Nephron (organoid): ENCODE measurements at regions not wholly inside any gene's neighbourhood (a gene's known extent, or its start where the extent isn't known, plus 50 kb on each side); places are given as distances from the start of the nearest gene placed in this dataset.

ENCODE experiments used
- H3K27ac Mint-ChIP-seq, 3 experiments: 2 replicates each; pipeline ENCODE4 v1.8.0; 2020; ENCODE audit warnings: mixed read lengths in 3 of 3, mild to moderate bottlenecking in 2 of 3, moderate library complexity in 1 of 3
- H3K27me3 Mint-ChIP-seq: 2 replicates; pipeline ENCODE4 v1.8.0; 2021; ENCODE audit warnings: low read depth, mild to moderate bottlenecking, moderate library complexity, mixed read lengths
- H3K36me3 Mint-ChIP-seq: 2 replicates; pipeline ENCODE4 v1.8.0; 2020; ENCODE audit warnings: low read depth, mixed read lengths
- H3K4me1 Mint-ChIP-seq: 2 replicates; pipeline ENCODE4 v1.8.0; 2020; ENCODE audit warnings: mixed read lengths
- H3K4me3 Mint-ChIP-seq, 3 experiments: 2 replicates each; pipeline ENCODE4 v1.8.0; 2020; ENCODE audit warnings: mild to moderate bottlenecking in 3 of 3, mixed read lengths in 3 of 3, moderate library complexity in 2 of 3
- H3K9me3 Mint-ChIP-seq: 2 replicates; pipeline ENCODE4 v1.8.0; 2020; ENCODE audit warnings: mixed read lengths
- TF ChIP-seq, protein P1 (sequence below), 3 experiments: fragments of 200-600 bp; sonication (generic); IDR thresholded peaks; one replicate each; pipeline ENCODE4 v1.5.0; 2021; ENCODE audit warnings: antibody characterized with exemption in 3 of 3; ENCODE audit not compliant: unreplicated experiment in 3 of 3

DNA sequence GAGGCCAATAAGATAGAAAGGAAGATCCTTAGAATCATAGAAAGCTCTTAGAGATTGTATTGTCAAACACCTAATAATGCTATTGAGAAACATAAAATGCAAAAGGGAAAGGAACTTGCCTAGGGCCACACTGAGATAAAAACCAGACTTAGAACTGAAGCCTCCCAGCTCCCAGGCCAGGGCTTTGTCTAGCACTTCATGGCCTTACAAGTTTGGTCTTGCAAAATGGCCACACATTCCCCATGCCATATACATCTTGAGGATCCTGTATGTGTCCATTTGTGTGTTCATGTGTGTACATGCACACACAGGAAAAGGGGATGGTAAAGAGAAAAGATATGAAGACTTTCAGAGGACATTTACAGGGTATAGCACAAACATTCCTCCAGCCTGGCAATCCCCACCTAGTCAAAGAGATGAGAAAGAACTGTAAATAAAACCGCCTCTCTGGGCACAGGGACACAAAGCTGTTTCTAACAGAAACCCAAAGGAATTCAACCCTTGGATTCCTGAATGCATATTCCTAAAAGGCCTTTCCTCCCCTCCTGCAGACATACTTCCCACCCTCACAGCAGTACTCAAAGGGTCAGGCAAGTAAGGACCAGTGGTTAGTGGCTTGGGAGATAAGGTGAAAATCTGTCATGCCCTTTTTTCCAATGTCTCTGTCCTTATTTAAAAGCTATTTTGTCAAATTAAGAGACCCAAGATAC, 99.7 kb upstream of the KLHL29 start:
- no peak overlapping the region for H3K4me3 Mint-ChIP-seq
- peak overlapping the region; percentile 91 to 94 (median 93) for H3K27ac Mint-ChIP-seq
- H3K36me3 Mint-ChIP-seq: no peaks in the 10 kb centered on the region
- H3K9me3 Mint-ChIP-seq: no peaks in the 10 kb centered on the region
- H3K27me3 Mint-ChIP-seq: no peaks in the 10 kb centered on the region
- TF ChIP-seq, protein P1, sequence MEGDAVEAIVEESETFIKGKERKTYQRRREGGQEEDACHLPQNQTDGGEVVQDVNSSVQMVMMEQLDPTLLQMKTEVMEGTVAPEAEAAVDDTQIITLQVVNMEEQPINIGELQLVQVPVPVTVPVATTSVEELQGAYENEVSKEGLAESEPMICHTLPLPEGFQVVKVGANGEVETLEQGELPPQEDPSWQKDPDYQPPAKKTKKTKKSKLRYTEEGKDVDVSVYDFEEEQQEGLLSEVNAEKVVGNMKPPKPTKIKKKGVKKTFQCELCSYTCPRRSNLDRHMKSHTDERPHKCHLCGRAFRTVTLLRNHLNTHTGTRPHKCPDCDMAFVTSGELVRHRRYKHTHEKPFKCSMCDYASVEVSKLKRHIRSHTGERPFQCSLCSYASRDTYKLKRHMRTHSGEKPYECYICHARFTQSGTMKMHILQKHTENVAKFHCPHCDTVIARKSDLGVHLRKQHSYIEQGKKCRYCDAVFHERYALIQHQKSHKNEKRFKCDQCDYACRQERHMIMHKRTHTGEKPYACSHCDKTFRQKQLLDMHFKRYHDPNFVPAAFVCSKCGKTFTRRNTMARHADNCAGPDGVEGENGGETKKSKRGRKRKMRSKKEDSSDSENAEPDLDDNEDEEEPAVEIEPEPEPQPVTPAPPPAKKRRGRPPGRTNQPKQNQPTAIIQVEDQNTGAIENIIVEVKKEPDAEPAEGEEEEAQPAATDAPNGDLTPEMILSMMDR (IDR thresholded peaks at IDR 0.05; ENCODE audit: unreplicated experiment in 3 of 3): no peak
- peaks cover 33% of the 10 kb centered on the region for H3K4me1 Mint-ChIP-seq

DNA sequence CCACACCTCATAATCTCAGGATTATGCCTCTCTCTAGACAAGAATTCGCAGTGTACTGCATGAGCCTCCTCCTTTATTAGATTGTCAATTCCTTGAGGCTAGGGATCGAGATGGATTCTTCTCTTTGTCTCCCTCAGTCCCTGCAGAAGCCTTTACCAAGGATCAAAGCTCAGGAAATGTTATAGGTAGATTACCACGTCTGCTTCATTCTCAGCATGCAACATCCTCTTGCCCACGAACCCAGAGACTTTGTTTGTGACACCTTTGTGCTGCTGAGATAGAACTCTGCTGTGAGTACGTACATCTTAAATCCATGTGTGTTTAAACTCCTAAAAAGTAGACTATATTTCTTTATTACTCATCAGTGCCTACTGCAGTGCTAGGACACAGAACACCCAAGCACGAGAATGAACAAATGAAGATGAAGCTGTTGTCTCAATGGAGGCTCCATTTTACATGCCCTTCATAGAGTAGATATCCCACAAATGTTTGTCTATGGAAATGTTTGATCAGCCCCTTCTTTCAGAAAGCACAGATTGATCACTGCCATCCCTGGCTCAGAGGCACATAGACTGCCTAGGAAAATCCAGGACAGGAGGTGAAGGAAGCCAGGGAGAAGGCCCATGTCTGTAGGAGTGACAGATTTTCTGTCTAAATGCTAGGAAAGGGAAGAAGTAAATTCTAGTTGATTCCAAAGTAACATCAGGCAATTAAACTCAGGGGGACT, 98.8 kb upstream of the KLHL29 start:
- no peak overlapping the region for H3K4me3 Mint-ChIP-seq
- H3K27ac Mint-ChIP-seq: peak overlapping the region; percentile 91 to 94 (median 93)
- no peaks in the 10 kb centered on the region for H3K9me3 Mint-ChIP-seq
- TF ChIP-seq, protein P1 (IDR thresholded peaks at IDR 0.05; ENCODE audit: unreplicated experiment in 3 of 3): no peak
- peaks cover 35% of the 10 kb centered on the region for H3K4me1 Mint-ChIP-seq
- H3K27me3 Mint-ChIP-seq: no peaks in the 10 kb centered on the region
- H3K36me3 Mint-ChIP-seq: no peaks in the 10 kb centered on the region

DNA sequence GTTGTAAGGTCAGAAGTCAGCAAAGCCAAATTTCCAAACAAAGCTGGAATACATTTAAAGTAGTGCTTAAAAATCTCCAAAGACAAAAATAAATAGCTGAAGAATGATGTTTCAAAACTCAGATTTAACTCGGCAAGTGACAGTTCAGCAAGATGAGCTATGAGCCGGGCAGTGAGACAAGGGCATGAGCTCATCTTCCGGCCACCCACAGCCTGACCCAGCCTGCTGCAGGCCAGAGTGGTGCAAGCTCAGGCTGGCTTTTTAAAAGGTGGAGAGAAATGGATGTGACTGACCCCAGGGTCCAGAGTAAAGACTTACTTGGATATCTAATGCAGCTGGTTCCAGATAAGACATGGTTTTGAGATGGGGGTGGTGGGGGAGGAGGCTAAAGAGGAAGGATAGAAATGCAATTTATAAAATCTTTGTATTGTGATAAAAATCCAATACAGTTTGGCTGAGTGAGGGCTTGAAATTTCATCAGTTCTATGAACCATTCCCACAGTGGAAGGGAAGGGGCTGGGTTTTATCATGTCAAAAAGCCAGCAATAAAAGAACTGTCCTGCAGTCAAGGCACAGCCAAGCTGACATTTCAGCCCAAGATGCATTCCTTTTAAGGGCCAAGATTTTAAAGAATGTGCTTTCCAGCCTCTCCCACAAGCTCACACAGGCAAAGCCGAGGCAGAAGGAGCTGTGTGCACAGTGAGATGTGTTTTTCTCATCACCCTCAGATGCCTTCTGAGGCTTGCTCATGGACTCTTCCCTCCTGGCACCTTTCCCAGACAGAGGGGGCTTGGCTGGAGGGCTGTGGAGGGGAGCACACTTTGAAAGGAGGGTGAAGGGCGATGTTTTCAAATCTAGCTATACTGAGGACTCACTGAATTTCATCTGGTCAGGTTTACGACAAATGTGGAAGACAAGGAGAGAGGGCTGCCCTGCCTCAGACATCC, 97.9 kb upstream of the KLHL29 start:
- Mint-ChIP-seq H3K27me3 (no peaks in the 10 kb centered on the region), H3K4me1 (peaks cover 40% of the 10 kb centered on the region), H3K4me3 (no peak overlapping the region), H3K36me3 (no peaks in the 10 kb centered on the region), H3K9me3 (no peaks in the 10 kb centered on the region), H3K27ac (peak overlapping the region; percentile 91 to 94 (median 93))
- TF ChIP-seq, protein P1 (IDR thresholded peaks at IDR 0.05; ENCODE audit: unreplicated experiment in 3 of 3): no peak

DNA sequence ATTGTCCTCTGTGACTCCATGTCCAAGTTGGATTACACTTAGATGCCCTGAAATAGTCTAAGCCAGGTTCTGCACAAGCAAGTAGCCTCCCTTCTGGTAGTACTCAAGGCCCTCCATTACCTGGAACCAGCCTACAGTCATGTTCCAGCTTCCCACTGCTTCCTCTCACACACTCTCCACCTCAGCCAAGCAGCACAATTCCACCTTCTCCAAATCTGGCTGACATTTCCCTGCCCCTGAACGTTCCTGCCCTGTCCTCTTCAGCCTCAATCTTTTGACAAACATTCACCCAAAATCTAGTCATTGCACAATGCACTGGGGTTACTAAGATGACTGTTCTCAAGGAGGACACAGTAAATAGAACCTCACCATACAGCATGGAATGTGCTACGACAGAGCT, 95.3 kb upstream of the KLHL29 start:
- TF ChIP-seq, protein P1 (IDR thresholded peaks at IDR 0.05; ENCODE audit: unreplicated experiment in 3 of 3): no peak
- H3K4me1 Mint-ChIP-seq: peaks cover 53% of the 10 kb centered on the region

DNA sequence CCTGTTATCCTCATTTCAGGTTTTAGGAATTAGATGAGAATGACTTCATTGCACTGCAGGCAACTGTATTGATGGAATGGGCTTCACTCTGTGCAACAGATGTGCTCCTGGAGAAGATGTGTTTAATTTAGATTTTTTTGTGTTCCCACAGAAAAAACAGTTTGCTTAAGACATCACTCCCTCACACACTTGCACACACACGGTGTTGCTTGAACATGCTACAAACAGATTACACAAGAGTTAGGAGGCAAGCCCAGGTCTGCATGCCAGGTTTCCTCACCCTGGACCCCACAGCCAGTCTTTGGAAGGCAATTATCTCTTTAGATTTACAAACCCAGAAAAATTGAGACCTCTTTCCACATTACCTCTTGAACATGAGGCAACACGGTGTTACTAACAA, 93.7 kb upstream of the KLHL29 start:
- H3K27ac Mint-ChIP-seq: peak overlapping the region in 2 of 3 experiments; percentile 24 to 43
- H3K9me3 Mint-ChIP-seq: no peaks in the 10 kb centered on the region
- no peaks in the 10 kb centered on the region for H3K36me3 Mint-ChIP-seq
- TF ChIP-seq, protein P1 (IDR thresholded peaks at IDR 0.05; ENCODE audit: unreplicated experiment in 3 of 3): no peak
- H3K27me3 Mint-ChIP-seq: no peaks in the 10 kb centered on the region
- H3K4me1 Mint-ChIP-seq: peaks cover 53% of the 10 kb centered on the region
- H3K4me3 Mint-ChIP-seq: no peak overlapping the region

More for the DNA sequence above, 95.3 kb upstream of the KLHL29 start:
- Mint-ChIP-seq H3K27me3 (no peaks in the 10 kb centered on the region), H3K36me3 (no peaks in the 10 kb centered on the region), H3K9me3 (no peaks in the 10 kb centered on the region), H3K4me3 (no peak overlapping the region), H3K27ac (no peak overlapping the region)
